ENCODE measurements at regions not wholly inside any gene's neighbourhood (a gene's known extent, or its start where the extent isn't known, plus 50 kb on each side); places are given as distances from the start of the nearest gene placed in this dataset.
"Not testable (repeated sequence)": the region's sequence is repeated elsewhere in the genome, so short reads cannot be mapped to it uniquely, and the experiment has no call there.

GRCh38 chr7:9600974-9601373 lies 1167.6 kb downstream of the NXPH1 start:
- Histone ChIP-seq H3K9me3 (no peaks in the 10 kb centered on the region), H3K4me3 (no peak overlapping the region), H3K27me3 (no peaks in the 10 kb centered on the region), H3K36me3 (no peaks in the 10 kb centered on the region), H3K27ac (no peak overlapping the region), H3K4me1 (no peaks in the 10 kb centered on the region)
- DNase-seq = no peak
- intact Hi-C loops (cut with DNase I) = no loop called here
- TF ChIP-seq POLR2A (IDR thresholded peaks at IDR 0.05) = no peak
- no peak for TF ChIP-seq CTCF (IDR thresholded peaks at IDR 0.05)
- TF ChIP-seq EP300 (IDR thresholded peaks at IDR 0.05) = no peak
- TF ChIP-seq POLR2AphosphoS5 (IDR thresholded peaks at IDR 0.05) = no peak
- 84 to 95% methylated on average over 2 of the region's 2 CpGs for WGBS, 2 donors

GRCh38 chr7:9603291-9603690 lies 1169.9 kb downstream of the NXPH1 start:
- Histone ChIP-seq H3K27ac (no peak overlapping the region), H3K9me3 (no peaks in the 10 kb centered on the region), H3K4me1 (no peaks in the 10 kb centered on the region), H3K27me3 (no peaks in the 10 kb centered on the region), H3K36me3 (no peaks in the 10 kb centered on the region), H3K4me3 (no peak overlapping the region)
- intact Hi-C loops (cut with DNase I) = no loop called here
- TF ChIP-seq POLR2AphosphoS5 (IDR thresholded peaks at IDR 0.05) = no peak
- no peak for TF ChIP-seq POLR2A (IDR thresholded peaks at IDR 0.05)
- TF ChIP-seq CTCF (IDR thresholded peaks at IDR 0.05) = no peak
- TF ChIP-seq EP300 (IDR thresholded peaks at IDR 0.05) = no peak
- no peak for DNase-seq

GRCh38 chr7:9608560-9608959 lies 1175.2 kb downstream of the NXPH1 start:
- no peaks in the 10 kb centered on the region for H3K36me3 ChIP-seq
- WGBS, 2 donors = 70 to 82% methylated on average over 1 of the region's 1 CpG
- intact Hi-C loops (cut with DNase I) = no loop called here
- DNase-seq = no peak
- no peak overlapping the region for H3K4me3 ChIP-seq
- no peak overlapping the region for H3K27ac ChIP-seq
- TF ChIP-seq POLR2A (IDR thresholded peaks at IDR 0.05) (no peak), POLR2AphosphoS5 (IDR thresholded peaks at IDR 0.05) (no peak), EP300 (IDR thresholded peaks at IDR 0.05) (no peak), CTCF (IDR thresholded peaks at IDR 0.05) (no peak)
- H3K4me1 ChIP-seq = no peaks in the 10 kb centered on the region
- no peaks in the 10 kb centered on the region for H3K9me3 ChIP-seq
- H3K27me3 ChIP-seq = no peaks in the 10 kb centered on the region

- H3K4me1 ChIP-seq; H3K9me3 ChIP-seq; H3K27me3 ChIP-seq; DNase-seq; intact Hi-C loops (cut with DNase I); H3K36me3 ChIP-seq; H3K27ac ChIP-seq; H3K4me3 ChIP-seq: not testable (repeated sequence)
- 92 to 93% methylated on average over 6 of the region's 6 CpGs for WGBS, 2 donors
Measured at GRCh38 chr7:9620899-9621298, 1187.5 kb downstream of the NXPH1 start.

- H3K27ac ChIP-seq; intact Hi-C loops (cut with DNase I); H3K4me3 ChIP-seq; H3K36me3 ChIP-seq; H3K27me3 ChIP-seq; H3K4me1 ChIP-seq; H3K9me3 ChIP-seq: not testable (repeated sequence)
- DNase-seq = peak; percentile 53
- 95% methylated on average over 44 of the region's 44 CpGs for WGBS, 2 donors
Measured at GRCh38 chr7:9621306-9621902, 1188.0 kb downstream of the NXPH1 start.

- no peaks in the 10 kb centered on the region for H3K27me3 ChIP-seq
- no peak overlapping the region for H3K27ac ChIP-seq
- H3K36me3 ChIP-seq = no peaks in the 10 kb centered on the region
- intact Hi-C loops (cut with DNase I) = no loop called here
- no peaks in the 10 kb centered on the region for H3K9me3 ChIP-seq
- WGBS, 2 donors = 92 to 97% methylated on average over 9 of the region's 9 CpGs
- no peak overlapping the region for H3K4me3 ChIP-seq
- no peaks in the 10 kb centered on the region for H3K4me1 ChIP-seq
- no peak for DNase-seq
- no peak for TF ChIP-seq POLR2AphosphoS5 (IDR thresholded peaks at IDR 0.05)
- no peak for TF ChIP-seq EP300 (IDR thresholded peaks at IDR 0.05)
- no peak for TF ChIP-seq CTCF (IDR thresholded peaks at IDR 0.05)
- no peak for TF ChIP-seq POLR2A (IDR thresholded peaks at IDR 0.05)
Measured at GRCh38 chr7:9621927-9622326, 1188.5 kb downstream of the NXPH1 start.

Measured in sigmoid colon (tissue), 6 donors.